Stimulated activated CD4-positive, alpha-beta T cell treated with anti-CD3 and anti-CD28 coated beads, Interleukin-12 subunit alpha, Interleukin-12 subunit beta, amount 100 ng/mL, for 48 hours (primary cell): ENCODE measurements at regions not wholly inside any gene's neighbourhood (a gene's known extent, or its start where the extent isn't known, plus 50 kb on each side); places are given as distances from the start of the nearest gene placed in this dataset.
"Not testable (repeated sequence)": the region's sequence is repeated elsewhere in the genome, so short reads cannot be mapped to it uniquely, and the experiment has no call there.

Source experiments
- DNase-seq, 3 donors: peaks; one replicate each; pipeline ENCODE4 v3.0.0-alpha.2; 2020; ENCODE audit warnings: low read depth in 2 of 3, low spot score in 1 of 3

- DNase-seq = no peak
Measured at GRCh38 chr4:18241727-18242126, 220.2 kb upstream of the LCORL start.

- DNase-seq = no peak
Measured at GRCh38 chr4:18234108-18234507, 212.6 kb upstream of the LCORL start.

- DNase-seq = no peak
Measured at GRCh38 chr4:18231726-18232125, 210.2 kb upstream of the LCORL start.

GRCh38 chr4:18227880-18228279 lies 206.3 kb upstream of the LCORL start:
- no peak for DNase-seq

- no peak for DNase-seq
Measured at GRCh38 chr4:18214411-18215055, 193.0 kb upstream of the LCORL start.

- DNase-seq = no peak
Measured at GRCh38 chr4:18213576-18214198, 192.1 kb upstream of the LCORL start.

- DNase-seq = no peak
Measured at GRCh38 chr4:18209448-18209847, 187.9 kb upstream of the LCORL start.

- DNase-seq = no peak
Measured at GRCh38 chr4:18203966-18204365, 182.4 kb upstream of the LCORL start.

GRCh38 chr4:18202486-18202885 lies 180.9 kb upstream of the LCORL start:
- DNase-seq = no peak

GRCh38 chr4:18201885-18202284 lies 180.3 kb upstream of the LCORL start:
- DNase-seq = no peak

GRCh38 chr4:18198653-18199052 lies 177.1 kb upstream of the LCORL start:
- DNase-seq = no peak

GRCh38 chr4:18197467-18197866 lies 175.9 kb upstream of the LCORL start:
- DNase-seq = no peak

GRCh38 chr4:18194278-18194677 lies 172.7 kb upstream of the LCORL start:
- DNase-seq = no peak

GRCh38 chr4:18192901-18193300 lies 171.3 kb upstream of the LCORL start:
- DNase-seq = no peak

- no peak for DNase-seq
Measured at GRCh38 chr4:18185491-18185890, 163.9 kb upstream of the LCORL start.

- no peak for DNase-seq
Measured at GRCh38 chr4:18180892-18181291, 159.3 kb upstream of the LCORL start.

- no peak for DNase-seq
Measured at GRCh38 chr4:18180122-18180521, 158.6 kb upstream of the LCORL start.

GRCh38 chr4:18171896-18172295 lies 150.3 kb upstream of the LCORL start:
- DNase-seq = no peak

- no peak for DNase-seq
Measured at GRCh38 chr4:18167831-18168230, 146.3 kb upstream of the LCORL start.

- no peak for DNase-seq
Measured at GRCh38 chr4:18166925-18167324, 145.4 kb upstream of the LCORL start.

GRCh38 chr4:18162453-18162852 lies 140.9 kb upstream of the LCORL start:
- no peak for DNase-seq

GRCh38 chr4:18159117-18159912 lies 137.8 kb upstream of the LCORL start:
- not testable (repeated sequence) for DNase-seq
